HEK293 (cell line): ENCODE measurements at regions not wholly inside any gene's neighbourhood (a gene's known extent, or its start where the extent isn't known, plus 50 kb on each side); places are given as distances from the start of the nearest gene placed in this dataset.

Experiments
- CTCF ChIP-seq: fragments of 450-650 bp; formaldehyde crosslinking; IDR thresholded peaks from 2 replicates; pipeline ENCODE4 v1.5.1; 2016; ENCODE audit warnings: missing biosample characterization, missing genetic modification characterization
- OSR2 ChIP-seq: fragments of 450-650 bp; formaldehyde crosslinking; IDR thresholded peaks from 2 replicates; pipeline ENCODE4 v1.5.1; 2016; ENCODE audit warnings: missing biosample characterization, missing genetic modification characterization
- REST ChIP-seq: fragments of 450-650 bp; formaldehyde crosslinking; IDR thresholded peaks from 2 replicates; pipeline ENCODE4 v1.5.1; 2016; ENCODE audit warnings: missing biosample characterization, missing genetic modification characterization
- ZFP69B ChIP-seq: fragments of 450-650 bp; formaldehyde crosslinking; IDR thresholded peaks from 2 replicates; pipeline ENCODE4 v1.5.1; 2016; ENCODE audit warnings: missing biosample characterization, missing genetic modification characterization
- ZNF221 ChIP-seq: fragments of 450-650 bp; formaldehyde crosslinking; IDR thresholded peaks from 2 replicates; pipeline ENCODE4 v1.5.1; 2017; ENCODE audit warnings: missing biosample characterization, missing genetic modification characterization, borderline replicate concordance
- ZNF362 ChIP-seq: fragments of 450-650 bp; formaldehyde crosslinking; IDR thresholded peaks from 2 replicates; pipeline ENCODE4 v1.5.1; 2016; ENCODE audit warnings: missing biosample characterization, missing genetic modification characterization
- ZNF558 ChIP-seq: fragments of 450-650 bp; formaldehyde crosslinking; IDR thresholded peaks from 2 replicates; pipeline ENCODE4 v1.5.1; 2016; ENCODE audit warnings: missing biosample characterization, missing genetic modification characterization
- ZNF600 ChIP-seq: fragments of 450-650 bp; formaldehyde crosslinking; IDR thresholded peaks from 2 replicates; pipeline ENCODE4 v1.5.1; 2016; ENCODE audit warnings: missing biosample characterization, missing genetic modification characterization
- ZSCAN23 ChIP-seq: fragments of 450-650 bp; formaldehyde crosslinking; IDR thresholded peaks from 2 replicates; pipeline ENCODE4 v1.5.1; 2016; ENCODE audit warnings: missing biosample characterization, missing genetic modification characterization
- TF ChIP-seq, protein P1 (sequence below): fragments of 450-650 bp; formaldehyde crosslinking; IDR thresholded peaks from 2 replicates; pipeline ENCODE4 v1.5.1; 2016; ENCODE audit warnings: missing biosample characterization, missing genetic modification characterization
- TF ChIP-seq, protein P2 (sequence below): fragments of 450-650 bp; formaldehyde crosslinking; IDR thresholded peaks from 2 replicates; pipeline ENCODE4 v1.5.1; 2016; ENCODE audit warnings: missing biosample characterization, missing genetic modification characterization, low read depth

GRCh38 chr20:40802886-40803285 lies 113.8 kb upstream of the MAFB start:
- no peak for TF ChIP-seq ZSCAN23
- no peak for TF ChIP-seq ZNF362
- TF ChIP-seq, protein P1, sequence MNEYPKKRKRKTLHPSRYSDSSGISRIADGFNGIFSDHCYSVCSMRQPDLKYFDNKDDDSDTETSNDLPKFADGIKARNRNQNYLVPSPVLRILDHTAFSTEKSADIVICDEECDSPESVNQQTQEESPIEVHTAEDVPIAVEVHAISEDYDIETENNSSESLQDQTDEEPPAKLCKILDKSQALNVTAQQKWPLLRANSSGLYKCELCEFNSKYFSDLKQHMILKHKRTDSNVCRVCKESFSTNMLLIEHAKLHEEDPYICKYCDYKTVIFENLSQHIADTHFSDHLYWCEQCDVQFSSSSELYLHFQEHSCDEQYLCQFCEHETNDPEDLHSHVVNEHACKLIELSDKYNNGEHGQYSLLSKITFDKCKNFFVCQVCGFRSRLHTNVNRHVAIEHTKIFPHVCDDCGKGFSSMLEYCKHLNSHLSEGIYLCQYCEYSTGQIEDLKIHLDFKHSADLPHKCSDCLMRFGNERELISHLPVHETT (tag by site-specific recombination): no peak
- TF ChIP-seq ZNF558: no peak
- TF ChIP-seq OSR2 (tag by site-specific recombination): no peak
- TF ChIP-seq ZNF600 (tag by site-specific recombination): no peak
- no peak for TF ChIP-seq REST (tag by site-specific recombination)
- no peak for TF ChIP-seq CTCF (tag by site-specific recombination)
- TF ChIP-seq, protein P2, sequence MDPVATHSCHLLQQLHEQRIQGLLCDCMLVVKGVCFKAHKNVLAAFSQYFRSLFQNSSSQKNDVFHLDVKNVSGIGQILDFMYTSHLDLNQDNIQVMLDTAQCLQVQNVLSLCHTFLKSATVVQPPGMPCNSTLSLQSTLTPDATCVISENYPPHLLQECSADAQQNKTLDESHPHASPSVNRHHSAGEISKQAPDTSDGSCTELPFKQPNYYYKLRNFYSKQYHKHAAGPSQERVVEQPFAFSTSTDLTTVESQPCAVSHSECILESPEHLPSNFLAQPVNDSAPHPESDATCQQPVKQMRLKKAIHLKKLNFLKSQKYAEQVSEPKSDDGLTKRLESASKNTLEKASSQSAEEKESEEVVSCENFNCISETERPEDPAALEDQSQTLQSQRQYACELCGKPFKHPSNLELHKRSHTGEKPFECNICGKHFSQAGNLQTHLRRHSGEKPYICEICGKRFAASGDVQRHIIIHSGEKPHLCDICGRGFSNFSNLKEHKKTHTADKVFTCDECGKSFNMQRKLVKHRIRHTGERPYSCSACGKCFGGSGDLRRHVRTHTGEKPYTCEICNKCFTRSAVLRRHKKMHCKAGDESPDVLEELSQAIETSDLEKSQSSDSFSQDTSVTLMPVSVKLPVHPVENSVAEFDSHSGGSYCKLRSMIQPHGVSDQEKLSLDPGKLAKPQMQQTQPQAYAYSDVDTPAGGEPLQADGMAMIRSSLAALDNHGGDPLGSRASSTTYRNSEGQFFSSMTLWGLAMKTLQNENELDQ (tag by site-specific recombination): no peak
- TF ChIP-seq ZFP69B (tag by site-specific recombination): no peak
- TF ChIP-seq ZNF221: no peak
